ENCODE measurements at regions not wholly inside any gene's neighbourhood (a gene's known extent, or its start where the extent isn't known, plus 50 kb on each side); places are given as distances from the start of the nearest gene placed in this dataset.

GRCh38 chr20:12786276-12786675 is 222.5 kb upstream of the SPTLC3 start:
- TF ChIP-seq CTCF (IDR thresholded peaks at IDR 0.05; ENCODE audit: low read depth, low read length, poor library complexity, severe bottlenecking) = no peak
- TF ChIP-seq EZH2phosphoT487 (IDR thresholded peaks at IDR 0.05; ENCODE audit: borderline replicate concordance, low read length) = no peak

Data from DOHH2 (cell line).